Brain pericyte (primary cell): ENCODE measurements at regions not wholly inside any gene's neighbourhood (a gene's known extent, or its start where the extent isn't known, plus 50 kb on each side); places are given as distances from the start of the nearest gene placed in this dataset.

Experiments used
- DNase-seq: peaks from one replicate; pipeline ENCODE4 v3.0.0-alpha.2; 2012; ENCODE audit warnings: low read depth, low spot score

DNA sequence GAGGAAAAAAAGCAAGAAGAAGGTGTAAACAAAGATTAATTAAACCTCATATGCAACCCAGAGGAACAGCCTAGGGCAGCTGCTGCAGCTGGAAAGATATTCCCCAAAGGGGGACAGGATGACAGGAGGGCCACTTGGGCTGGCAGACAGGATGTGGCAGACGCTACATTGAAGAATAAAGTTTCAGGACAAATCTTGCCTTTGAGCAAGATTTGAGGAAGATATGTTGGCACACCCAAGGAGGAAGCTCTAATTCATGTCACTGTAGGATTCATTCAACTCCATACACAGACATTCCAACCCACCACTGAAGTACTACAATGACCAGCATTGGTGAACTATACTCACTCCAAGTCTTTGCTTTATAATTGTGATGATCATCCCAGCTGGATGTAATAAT lies 504.0 kb downstream of the SHQ1 start:
- DNase-seq = no peak

DNA sequence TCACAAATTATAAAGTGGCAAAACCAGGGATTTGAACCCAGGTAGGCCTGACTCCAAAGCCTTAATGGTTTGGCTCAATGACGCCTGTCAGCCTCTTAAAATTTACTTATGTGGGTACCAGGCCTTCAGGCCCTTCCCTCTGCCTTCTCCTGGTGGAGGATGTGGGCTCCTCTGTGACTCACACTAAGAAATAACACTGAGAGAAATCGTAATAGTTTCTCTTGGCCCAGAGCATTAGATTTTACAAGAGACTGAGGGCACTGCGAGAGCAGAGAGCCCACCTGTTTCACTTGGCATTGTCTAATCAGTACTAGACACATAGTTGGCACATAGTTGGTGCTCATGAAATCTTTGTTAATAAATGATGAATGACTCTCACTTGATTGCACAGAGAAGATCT lies 505.2 kb downstream of the SHQ1 start:
- DNase-seq = no peak

DNA sequence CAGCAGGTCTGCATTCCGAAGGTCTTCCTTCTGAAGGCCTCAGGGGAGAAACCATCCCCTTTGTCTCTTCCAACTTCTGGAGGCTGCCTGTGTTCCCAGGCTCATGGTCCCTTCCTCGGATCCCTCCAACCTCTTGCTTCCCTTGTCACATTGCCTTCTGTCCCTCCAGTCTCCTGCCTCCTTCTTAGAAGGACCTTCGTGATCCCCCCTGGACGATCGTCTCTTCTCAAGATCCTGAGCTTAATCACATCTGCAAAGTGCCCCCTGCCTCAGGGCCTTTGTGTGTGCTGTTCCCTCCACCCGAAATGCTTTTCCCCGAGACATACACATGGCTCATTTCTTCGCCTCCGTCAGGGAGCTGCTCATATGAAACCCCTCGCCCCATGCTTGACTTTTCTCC lies 505.8 kb downstream of the SHQ1 start:
- no peak for DNase-seq

DNA sequence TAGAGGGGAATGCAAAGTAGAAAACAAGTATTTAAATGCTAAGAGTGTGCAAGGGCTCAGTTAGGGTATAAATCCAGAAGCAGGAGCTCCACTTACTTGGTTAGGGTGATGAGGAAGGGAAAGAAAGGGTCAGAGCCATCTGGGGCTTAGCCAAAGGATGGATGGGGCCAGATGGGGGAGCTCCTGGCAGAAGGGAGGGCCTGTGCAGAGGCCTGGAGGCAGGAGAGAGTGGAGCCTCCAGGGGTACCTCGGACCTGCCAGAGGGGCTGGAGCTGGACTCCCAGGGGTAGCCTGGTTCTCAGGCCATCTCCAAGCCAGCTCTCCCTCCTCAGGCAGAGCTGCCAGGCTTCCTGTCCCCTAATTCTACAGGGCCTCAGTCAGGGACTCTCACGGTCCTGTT lies 506.3 kb downstream of the SHQ1 start:
- no peak for DNase-seq

DNA sequence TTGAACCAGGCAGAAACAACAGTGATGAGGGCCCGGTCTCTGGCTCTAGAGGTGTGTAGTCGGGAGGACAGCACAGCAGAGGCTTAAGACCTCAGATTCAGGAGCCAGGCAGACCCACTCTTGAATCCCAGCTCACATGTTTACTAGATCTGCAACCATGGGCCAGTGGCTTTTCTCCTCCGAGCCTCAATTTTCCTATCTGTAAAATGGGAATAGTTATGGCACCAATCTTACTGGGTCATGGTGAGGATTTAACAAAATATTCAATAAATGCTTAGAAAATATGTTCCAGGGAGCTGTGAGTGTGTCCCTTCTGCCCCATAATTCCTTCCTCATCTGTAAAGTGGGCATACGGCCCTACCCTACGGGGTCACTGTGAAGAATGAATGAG lies 506.9 kb downstream of the SHQ1 start:
- DNase-seq = no peak

DNA sequence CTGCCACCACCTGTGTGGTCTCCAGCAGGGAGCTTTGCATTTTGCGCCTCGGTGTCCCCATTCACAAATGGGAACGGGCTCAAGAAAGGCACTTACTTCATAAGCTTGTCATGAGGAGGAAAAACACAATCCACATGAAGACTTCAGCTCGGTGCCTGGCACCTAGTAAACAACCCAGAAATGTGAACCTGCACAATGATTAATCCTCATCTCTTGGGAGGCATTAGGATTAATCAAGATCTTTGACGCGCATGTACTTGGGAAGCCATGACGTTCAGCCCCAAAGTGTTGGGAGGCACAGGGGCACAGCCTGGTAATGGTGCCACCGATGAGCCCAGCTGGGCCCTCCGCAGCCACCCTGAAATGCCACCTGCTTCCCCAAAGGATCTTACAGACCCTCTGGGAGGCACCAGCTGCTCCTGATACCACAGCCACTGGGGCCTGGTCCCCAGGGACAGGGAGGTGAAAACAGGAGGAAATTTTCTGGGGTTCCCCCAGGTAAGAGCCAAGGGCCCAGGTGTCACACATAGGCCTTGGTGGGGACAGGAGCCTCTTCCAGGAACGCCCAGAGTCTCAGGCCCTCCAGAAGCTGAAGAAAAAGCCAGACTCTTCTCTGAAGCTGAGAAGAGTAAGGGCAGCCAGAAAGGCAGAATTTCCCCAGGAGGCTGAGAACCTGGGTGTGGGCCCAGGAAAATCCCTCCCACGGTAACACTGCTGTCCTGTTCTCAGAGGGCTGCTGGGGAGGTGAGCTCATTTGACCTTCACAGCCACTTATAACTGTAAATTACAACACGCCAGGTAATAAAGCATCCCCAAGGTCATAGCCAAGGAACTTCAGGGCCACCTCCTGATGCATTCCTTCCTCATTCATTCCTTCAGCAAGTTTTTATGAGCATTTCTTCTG lies 507.5 kb downstream of the SHQ1 start:
- no peak for DNase-seq

DNA sequence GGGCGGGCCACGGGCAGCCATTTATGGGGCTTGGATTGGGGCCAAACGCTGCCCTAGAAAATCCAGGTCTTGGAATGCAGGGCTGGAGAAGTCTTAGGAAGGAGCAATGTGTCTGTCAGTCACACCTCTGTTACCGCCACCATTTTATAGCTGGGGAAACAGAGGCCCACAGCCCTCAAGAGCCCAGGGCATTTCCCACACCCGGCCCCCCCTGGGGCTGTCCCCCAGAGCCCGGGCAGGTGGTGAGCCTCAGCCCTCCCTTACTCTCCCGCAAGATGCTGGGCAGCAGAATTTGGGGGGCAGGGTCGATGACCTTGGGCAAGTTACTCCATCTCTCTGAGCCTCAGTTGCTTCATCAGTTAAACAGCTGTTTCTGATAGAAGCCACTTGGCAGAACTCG lies 508.2 kb downstream of the SHQ1 start:
- DNase-seq = no peak

DNA sequence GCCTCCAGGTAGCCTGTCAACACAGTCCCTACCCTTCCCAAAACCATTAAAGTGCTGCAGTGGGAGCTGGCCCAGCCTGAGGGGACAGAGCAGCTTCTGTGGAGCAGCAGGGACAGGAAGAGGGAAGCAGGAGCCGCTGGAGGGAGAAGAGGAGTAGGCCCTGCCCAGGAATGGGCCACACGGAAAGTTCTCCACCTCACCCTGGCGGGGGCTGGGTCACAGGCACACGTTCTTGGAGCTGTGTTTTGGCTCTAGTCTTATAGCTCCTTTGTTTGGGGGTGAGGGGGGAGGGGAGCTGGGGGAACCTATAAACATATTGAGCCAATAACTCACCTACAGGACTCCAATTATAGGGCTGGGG lies 508.6 kb downstream of the SHQ1 start:
- DNase-seq = no peak

DNA sequence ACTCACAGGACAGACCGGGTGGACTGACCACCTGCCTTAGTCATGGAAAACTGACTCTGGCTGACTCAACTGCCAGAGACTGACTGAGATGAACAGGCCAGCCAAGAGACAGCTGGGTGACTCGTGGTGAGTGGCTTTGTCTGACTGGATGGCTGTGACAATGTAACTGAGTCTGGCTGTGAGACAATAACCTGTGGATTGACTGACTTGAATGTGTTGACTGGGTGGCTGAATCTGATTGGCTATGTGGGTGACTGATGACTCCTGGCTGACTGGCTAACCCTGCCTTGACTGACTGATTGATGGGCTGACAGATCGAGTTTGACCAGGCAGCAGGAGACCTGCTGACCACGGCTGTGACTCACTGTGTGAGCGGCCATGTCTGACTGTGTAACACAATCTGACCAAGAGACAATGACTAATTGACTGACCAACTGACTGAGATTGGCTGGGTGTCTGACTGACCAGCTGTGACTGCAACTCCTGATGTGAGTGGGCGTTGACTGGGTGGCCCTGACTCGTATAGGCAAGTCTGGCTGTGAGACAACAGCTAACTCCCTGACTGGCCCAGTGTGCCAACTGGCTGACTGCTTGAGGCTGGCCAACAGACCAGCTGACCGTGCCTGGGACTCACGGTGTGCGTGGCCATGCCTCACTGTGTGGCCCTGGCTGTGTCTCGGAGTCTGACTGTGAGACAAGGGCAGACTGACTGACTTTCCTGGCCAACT lies 509.1 kb downstream of the SHQ1 start:
- DNase-seq = peak; percentile 47

DNA sequence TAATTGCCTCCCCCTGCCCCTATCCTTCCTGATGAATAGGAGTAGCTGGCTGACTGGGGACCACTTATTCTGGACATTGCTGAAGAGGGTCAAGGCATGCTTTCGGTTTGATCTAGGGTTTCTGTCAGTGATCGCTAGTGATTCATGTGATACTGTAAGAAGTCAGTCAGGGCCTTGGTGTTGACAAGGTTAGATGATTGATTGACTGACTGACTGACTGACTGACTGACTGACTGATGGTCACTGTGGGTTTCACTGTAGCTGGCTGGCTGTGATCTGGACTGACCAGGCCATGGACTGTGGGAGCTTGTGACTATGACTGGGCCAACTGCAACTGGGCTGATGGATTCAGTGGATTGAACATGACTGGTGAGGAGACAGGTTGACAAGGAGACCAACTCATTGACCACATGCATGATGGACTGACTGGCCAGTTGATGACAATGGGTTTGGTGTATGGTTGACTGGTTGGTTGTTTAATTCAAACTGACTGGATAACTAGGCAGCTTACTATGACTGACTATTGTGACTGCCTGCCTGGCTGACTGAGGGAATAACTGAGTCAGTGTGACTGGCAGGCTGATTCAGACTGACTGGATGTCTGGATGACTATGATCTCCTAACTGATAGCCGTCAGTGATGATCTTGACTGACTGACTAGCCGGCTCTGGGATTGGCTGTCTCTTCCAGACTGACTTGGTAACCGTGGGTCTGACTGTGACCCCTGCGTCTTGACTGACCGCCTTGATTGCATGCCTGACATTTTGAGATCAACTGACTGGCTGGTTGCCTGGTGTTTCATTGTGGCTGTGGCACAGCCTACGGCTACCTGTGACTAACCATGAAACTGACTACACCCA lies 509.9 kb downstream of the SHQ1 start:
- no peak for DNase-seq

DNA sequence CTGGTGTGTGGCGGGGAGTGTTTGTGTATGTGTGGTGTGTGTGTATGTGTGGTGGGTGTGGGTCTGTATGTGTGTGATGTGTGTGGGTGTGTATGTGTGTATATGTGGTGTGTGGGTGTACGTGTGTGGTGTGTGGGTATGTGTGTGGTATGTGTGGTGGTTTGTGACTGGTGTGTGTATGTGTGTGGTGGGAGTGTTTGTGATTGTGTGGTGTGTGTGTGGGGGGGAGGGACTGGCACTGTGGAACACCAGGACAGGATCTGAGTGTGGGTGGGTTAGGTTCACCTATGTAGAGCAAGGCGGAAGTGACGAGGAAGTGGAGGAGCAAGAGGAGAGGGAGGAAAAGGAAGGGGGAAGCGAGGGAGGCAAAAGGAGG lies 510.8 kb downstream of the SHQ1 start:
- no peak for DNase-seq

DNA sequence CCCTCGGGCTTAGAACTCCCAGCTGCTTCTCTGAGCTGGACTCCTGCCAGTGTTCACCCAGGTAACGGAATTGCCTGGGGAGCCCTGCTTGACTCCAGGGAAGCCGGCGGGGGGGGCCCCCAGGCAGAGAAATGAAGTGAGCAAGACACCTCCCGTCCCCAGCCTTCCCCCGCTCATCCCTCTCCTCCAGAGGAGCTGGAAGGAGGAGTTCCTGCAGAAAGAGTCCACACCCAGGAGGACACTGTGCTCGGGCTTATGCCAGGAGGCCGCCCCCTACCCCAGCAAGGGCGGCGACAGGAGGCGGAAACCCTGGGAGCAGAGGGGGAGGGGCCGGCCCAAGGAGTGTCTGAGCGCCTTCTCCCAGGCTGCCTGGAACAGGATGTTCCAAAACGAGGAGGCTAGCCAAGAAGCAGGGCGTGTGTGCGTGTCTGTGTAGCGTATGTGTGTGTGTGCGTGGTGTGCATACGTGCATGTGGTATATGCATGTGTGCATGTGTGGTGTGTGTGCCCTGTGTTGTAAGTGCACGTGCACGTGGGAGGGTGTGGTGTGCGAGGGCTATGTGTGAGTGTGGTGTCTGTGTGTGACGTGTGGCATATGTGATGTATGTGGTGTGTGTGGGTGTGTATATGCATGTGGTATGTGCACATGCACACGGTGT lies 511.3 kb downstream of the SHQ1 start:
- DNase-seq = peak; percentile 32

DNA sequence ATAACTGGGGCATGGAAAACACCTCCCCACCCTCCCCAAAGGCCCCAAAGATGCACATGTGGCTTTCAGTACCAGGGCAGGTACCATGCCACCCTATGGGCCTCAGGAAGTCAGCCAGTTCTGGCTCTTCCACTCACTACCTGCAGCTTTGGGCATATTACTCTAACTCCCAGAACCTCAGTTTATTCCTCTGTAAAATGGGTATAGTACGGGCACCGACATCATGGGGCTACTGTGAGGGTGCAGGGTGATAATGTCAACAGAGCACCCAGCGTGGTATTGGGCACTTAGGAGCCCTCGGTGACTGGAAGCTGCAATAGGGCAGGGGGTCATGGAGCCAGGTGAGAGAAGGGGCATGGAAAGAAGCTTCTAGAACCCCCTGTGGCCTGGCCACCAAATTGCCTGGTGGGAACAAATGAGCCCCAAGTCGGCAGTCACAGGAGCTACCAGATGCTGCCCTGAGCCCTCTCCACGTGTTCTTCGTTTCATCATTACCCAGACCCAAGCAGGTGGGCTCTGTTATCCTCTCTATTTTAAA lies 512.1 kb downstream of the SHQ1 start:
- DNase-seq = no peak

DNA sequence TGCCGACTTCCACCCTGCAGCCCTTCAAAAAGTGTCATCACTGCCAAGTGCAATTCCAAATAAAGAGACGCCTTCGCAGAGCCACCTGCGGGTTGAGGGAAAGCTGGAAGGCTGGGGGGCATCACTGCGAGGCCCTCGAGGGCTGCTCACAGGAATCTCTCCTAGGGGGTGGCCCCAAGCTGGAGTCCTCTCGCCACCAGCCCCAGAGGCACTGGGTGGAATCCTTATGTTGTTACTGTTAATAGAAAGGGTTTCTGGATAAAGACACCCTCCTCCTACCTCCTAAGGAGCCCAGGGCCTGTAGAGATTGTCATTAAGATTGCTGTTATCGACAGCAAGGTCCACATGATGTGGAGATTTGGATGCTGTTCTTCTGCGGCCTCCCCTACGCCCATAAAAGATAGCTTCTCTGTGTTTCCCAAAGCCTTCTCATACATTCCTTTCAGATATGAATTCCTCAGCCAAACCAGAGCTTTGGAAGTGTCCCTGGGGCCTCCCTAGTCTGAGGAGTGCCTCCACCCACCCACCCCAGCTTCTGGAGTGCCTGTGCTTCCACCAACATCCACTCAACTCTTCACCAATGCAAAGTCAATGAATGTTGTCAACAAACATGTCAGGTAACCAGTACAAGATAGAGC lies 512.7 kb downstream of the SHQ1 start:
- DNase-seq = no peak

DNA sequence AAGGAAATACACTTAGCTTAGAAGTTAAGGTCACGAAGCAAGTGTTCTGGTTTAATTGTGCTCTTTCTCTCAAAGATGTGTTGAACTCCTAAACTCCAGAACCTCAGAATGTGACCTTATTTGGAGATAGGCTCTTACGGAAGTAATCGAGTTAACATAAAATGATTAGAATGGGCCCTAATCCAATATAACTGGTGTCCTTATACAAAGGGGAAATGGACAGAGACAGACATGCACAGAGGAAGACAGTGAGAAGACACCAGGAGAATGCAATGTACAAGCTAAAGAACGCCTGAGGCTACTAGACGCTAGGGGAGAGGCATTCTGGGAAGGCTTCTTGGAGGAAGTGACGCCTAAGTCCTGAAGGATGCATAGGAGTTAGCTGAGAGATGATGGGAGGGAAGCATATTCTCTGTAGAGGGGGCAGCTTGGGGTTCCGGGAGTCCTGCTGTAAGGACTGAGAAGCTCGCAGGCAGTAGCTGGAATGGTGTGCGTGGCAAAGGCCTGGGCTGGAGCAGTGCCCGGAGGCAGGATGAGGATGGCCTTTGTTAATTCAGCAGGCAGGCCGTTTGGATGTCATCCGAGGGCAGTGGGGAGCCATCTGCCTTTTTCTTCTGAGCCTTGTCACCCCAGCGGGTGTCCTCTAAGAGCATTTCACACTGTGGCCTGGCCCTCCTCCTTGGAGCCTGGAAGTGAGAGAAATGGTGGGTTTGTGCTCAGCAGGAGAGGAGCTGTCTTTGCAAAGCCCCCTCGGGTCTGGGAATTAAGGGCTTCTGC lies 513.4 kb downstream of the SHQ1 start:
- DNase-seq = no peak

DNA sequence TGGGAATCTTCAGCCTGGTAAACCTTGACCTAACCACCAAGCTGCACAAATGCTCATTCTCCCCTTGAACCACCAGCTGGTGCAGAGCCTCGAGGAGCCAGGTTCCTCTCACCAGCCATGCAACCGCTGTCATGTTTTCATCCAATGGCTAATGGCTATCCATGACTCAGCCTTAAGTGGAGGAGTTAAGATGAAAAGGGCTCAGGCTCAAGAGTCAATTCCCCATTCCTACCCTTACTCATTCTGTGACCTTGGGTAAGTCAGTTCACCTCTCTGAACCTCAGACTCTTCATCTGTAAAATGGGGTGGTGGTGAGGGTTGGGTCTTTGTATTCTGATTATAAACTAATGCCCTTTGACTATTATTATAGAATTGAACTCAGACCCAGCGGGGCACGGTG lies 515.6 kb downstream of the SHQ1 start:
- no peak for DNase-seq

DNA sequence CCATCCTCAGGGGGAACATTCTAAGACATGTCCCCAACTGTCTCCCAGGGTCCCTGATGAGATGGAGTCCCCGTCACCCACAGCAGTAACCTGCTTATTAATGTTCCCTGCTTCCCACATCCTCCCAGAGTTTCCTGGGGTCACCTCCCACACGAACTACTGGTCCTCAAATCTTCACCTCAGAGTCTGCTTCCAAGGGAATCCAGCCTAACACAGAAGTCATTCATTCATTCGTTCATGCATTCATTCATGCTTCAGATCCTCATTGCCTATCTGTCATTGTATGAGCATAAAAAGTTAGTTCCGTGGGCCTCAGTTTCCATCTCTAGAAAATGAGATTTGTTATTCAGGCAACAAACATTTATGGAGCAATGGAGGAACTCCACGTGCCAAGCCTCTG lies 516.2 kb downstream of the SHQ1 start:
- no peak for DNase-seq

DNA sequence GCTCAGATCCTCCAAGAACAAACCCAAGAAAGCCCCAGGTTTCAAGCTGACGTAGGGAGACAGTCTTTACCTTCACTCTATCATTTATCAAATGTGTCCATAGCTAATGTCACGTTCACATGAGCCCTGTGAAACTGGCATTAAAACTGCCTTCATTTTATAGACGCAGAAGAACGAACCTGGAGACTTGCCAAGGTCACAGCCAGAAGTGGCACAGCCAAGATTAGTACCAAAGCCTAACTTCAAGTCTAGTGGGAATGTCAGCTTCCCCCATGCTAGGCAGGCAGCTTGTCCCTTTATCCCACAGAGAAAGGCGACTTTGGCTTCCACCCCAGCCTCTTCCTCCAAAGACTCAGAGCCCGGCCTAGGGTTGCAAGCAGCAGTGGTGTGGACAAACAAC lies 517.2 kb downstream of the SHQ1 start:
- DNase-seq = no peak

DNA sequence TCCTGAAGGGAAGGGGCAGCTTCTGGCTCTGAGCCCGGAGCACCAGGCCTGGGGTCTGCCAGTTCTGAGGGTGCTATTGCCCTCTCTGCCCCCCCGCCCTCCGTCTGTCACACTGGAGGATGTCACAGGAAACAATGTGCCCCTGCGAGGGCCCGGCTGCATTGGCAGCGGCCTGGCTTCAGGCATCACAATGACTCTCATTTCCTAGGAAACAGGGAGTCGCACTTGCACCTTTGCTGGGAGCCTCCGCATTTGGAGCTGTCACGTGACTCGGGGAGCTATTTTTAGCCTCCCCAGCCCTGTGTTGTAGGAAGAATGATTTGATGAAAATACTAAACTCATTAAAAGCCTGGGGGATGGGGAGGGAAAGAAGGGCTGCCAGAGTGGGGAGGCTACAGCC lies 518.9 kb downstream of the SHQ1 start:
- no peak for DNase-seq

DNA sequence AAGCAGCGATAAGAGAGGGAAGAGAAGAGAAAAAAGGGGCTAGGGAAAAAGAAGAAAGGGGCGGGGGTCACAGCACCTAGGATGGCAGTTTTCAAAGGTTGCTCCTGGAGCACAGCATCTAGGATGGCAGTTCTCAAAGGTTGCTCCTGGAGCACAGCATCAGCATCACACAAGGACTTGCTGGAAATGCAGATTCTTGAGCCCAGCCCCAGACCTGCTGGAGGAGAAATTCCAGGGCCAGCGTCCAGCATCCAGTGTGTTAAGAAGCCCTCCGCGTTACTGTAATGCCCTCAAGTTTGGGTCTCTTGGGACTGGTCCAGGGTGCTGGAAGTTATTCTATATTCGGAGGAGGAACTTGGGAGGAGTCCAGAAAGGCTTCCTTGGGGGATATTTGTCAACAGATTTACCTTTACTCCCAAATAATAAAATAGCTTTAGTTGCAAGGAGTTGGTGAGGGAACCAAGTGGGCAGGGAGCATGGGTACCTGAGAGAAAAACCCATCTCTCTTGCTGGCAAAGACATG lies 519.4 kb downstream of the SHQ1 start:
- DNase-seq = no peak
